OCI-LY7 (cell line): ENCODE measurements at regions not wholly inside any gene's neighbourhood (a gene's known extent, or its start where the extent isn't known, plus 50 kb on each side); places are given as distances from the start of the nearest gene placed in this dataset.

ENCODE experiments used
- CTCF ChIP-seq: fragments of 200-600 bp; sonication (generic); conservative IDR thresholded peaks from 2 replicates; pipeline ENCODE4 v1.5.1; 2014; ENCODE audit warnings: mild to moderate bottlenecking, antibody characterized with exemption, low read length, moderate library complexity, mixed read lengths
- EZH2phosphoT487 ChIP-seq: fragments of 200-600 bp; sonication (generic); IDR thresholded peaks from 2 replicates; pipeline ENCODE4 v1.6.1; 2018; ENCODE audit warnings: low read depth, borderline replicate concordance, mild to moderate bottlenecking, mixed run types, antibody characterized with exemption, low read length, moderate library complexity, mixed read lengths

DNA sequence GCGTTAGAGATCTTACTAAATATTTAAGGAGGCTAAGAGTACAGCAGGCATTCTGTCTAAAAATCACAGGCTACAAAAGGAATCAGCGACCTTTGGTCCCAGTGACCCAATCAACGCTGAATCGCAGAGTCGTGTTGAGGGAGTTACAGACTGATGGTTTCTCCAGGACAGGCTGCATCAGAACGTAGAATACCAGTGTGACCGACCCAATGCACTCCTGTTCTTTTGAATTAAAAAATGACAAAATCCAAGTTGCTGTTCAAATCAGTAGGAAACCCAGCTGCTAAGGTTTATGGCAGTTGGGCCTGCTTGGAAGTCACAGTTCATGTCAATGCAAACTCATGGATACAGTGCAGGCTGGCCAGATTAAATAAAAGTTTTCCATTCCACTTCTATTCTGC lies 155.8 kb upstream of the AFDN start:
- TF ChIP-seq CTCF (no peak), EZH2phosphoT487 (no peak)
